HG03565 (cell line): ENCODE measurements at regions not wholly inside any gene's neighbourhood (a gene's known extent, or its start where the extent isn't known, plus 50 kb on each side); places are given as distances from the start of the nearest gene placed in this dataset.

ENCODE experiments used
- ATAC-seq: cut with Tn5 transposase; IDR thresholded peaks from one replicate; pipeline ENCODE4 v1.9.1; 2021; ENCODE audit warnings: mild to moderate bottlenecking, moderate library complexity; ENCODE audit not compliant: unreplicated experiment

DNA sequence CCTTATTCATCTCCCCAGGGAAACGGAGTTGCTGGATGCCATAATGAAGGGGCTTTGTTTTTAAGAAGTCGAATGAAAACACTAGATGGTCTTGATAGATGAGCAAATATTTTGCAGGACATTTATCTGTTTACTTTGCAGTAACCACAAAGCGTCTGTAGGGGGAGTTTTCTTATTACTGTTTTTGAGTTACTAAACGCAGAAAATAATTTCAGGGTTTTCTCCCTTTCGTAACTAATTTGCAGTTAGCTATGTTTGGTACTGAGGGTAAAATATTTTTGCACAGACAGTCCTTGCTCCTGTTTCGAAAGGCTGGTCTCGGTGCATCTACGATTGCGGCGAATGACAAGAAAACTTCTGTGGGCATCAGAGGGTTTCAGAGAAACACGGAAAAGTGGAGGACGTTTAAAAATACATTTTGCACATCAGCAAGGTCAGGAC is 505.6 kb upstream of the MKI67 start:
- ATAC-seq, result no peak

GRCh38 chr10:128632694-128633093 is 506.5 kb upstream of the MKI67 start:
- ATAC-seq, result no peak

- ATAC-seq, result no peak
Measured at GRCh38 chr10:128633864-128634540, 507.8 kb upstream of the MKI67 start.

DNA sequence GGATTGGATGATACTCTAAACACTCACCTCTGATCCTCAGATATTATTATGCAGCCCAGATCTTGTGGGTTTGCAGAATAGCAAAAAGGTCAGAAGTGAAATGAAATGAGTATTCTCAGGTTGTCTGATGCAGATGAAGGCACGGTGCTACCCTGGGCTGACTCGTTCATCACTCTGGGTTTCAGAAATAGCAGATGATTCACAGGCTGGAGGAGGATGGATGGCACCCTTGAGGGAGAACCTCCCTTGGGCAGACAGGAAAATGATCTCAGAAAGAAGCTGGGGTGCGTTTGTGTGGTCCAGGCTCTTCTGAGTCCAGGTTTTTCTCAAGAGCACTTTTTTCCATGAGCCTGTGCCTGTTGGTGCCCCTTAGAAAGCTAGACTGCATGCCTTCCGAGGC is 515.8 kb upstream of the MKI67 start:
- ATAC-seq, result no peak

DNA sequence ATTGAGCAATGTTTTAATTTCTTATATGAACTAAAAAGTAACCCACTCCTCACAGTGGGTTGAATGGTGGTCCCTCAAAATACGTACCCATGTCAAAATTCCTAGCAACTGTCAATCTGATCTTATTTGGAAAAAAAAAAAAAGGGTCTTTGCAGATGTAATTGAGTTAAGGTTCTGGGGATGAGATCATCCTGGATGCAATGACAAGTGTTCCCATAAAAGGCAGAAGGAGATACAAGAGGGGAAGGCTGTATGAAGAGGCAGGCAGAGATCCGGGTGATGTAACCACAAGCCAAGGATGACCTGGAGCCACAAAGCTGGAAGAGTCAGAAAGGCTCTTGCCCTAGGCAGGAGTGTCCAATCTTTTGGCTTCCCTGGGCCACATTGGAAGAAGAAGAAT is 516.3 kb upstream of the MKI67 start:
- ATAC-seq, result no peak

- ATAC-seq, result no peak
Measured at GRCh38 chr10:128643658-128644057, 517.4 kb upstream of the MKI67 start.

- ATAC-seq, result no peak
Measured at GRCh38 chr10:128645486-128645885, 519.3 kb upstream of the MKI67 start.

DNA sequence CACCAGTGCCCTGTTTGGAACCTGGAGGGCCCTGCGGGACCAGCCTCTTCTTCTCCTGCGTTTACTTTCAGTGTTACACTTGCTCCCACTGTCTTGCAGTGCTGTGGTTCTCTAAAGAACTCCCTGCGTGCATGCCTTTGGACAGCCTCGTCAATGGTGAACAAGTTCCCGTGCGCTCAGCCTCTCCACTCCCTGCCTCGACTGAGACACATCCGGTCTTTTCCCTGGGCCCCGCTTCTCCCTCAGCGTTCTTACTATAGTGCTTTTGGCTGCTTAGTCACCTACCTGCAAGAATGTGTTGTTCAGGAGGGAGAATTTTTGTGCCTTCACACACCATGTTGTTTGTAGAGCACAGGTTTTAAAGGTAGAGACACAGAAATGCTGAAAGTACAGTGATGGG is 520.7 kb upstream of the MKI67 start:
- no peak for ATAC-seq

GRCh38 chr10:128657548-128657947 is 531.3 kb upstream of the MKI67 start:
- no peak for ATAC-seq

- no peak for ATAC-seq
Measured at GRCh38 chr10:128660726-128661125, 534.5 kb upstream of the MKI67 start.

DNA sequence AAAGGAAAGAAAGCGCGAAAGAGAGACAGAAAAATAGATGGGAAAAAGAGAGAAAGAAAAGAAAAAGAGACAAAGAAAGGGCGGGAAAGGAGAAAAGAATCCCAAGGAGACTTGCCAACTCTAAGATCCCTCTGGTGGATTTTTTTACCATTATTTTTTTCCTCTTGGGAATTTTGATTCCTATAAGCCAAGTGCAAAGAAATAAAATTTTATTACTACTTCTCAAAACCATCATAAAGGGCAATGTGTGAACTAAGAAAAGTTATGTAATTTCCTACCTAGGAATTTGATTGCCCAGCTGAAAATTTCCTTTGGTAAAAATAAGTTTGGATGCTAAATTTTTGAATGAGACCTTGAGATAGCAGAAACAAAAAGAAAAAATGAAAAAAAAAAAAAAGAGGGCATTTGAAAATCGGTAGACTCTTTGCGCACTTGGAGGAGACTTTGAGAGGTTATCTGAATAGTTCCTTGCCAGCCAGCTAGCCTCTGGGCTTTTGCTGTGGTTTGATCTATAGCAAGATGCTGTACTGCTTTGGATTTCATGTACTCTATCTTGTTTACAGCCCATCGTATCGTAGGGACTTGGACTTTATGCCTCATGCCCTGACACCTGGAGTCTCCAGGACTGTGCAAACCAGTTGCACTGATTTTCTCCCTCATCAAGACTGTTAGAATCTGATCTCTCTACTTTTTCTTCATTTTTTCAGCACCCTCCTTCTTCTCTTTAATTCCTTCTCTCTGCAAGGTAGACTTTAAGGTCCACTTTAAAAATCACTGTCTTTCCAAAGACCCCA is 535.4 kb upstream of the MKI67 start:
- no peak for ATAC-seq

DNA sequence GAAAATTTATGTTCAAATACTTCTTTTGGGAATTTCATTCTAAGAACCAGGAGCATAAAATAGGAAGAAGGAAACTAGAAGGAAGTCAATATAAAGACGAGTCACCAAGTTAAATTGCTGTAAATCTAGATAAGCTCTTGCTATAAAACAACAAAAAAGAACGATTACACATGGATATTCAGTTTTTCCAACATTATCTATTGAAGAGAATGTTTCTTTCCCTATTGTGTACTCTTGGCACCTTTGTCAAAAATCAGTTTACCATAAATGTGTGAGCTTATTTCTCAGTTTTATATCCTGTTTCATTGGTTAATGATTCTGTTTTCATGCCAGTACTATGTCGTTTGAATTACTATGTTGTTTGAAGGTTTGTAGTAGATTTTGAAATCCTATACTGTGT is 536.3 kb upstream of the MKI67 start:
- no peak for ATAC-seq

DNA sequence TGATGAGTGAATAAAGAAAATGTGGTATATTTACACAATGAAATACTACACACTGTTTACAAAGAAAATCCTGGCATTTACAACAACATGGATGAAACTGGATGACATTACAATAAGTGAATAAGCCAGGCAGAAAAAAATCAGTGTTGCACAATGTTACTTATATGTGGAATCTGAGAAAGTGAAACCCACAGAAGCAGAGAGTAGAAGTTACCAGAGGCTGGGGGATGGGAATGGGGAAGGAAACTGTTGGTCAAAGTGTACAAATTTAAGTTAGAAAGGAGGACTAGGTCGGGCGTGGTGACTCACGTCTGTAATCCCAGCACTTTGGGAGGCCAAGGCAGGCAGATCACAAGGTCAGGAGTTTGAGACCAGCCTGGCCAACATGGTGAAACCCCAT is 538.5 kb upstream of the MKI67 start:
- no peak for ATAC-seq

DNA sequence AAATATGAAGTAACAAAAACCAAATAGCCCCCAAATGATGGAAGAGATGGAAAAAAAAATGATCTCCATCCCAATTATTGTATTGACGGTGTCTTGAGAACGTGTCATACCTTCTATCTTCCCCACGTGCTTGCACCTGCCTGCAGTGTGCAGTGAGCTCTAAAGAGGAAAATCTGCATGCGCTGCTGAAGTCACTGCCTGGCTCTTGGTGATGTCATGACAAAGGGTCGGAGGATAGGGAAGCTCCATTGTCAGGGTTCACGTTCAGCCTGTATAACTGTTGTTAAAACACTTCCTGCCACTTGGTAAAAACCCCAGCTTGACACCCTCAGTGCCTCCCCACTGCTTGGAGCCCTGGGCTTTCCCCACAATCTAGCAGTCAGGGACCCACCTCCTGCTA is 549.2 kb upstream of the MKI67 start:
- ATAC-seq, result no peak

- no peak for ATAC-seq
Measured at GRCh38 chr10:128680116-128680515, 553.9 kb upstream of the MKI67 start.

DNA sequence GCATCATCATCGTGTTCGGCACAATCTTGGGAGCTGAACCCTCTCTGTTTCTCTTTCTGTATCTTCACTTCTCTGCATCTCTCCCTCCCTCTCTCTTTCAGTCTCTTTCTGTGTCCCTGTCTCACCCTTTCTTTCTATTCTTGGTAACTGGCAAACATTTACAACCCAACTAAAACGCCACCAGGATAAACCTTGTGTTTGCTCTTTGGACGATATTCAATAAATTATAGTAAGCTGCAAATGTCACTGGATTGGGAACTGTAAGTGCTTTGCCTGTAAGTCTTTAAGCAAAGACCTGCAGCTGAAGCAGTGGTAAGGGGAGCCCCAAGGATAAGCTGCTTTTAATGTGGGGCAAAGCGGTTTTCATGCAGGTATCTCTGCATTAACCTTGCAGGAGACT is 558.0 kb upstream of the MKI67 start:
- ATAC-seq, result no peak

- no peak for ATAC-seq
Measured at GRCh38 chr10:128686630-128687278, 560.5 kb upstream of the MKI67 start.

- ATAC-seq, result no peak
Measured at GRCh38 chr10:128687408-128687807, 561.2 kb upstream of the MKI67 start.

- no peak for ATAC-seq
Measured at GRCh38 chr10:128687927-128688549, 561.8 kb upstream of the MKI67 start.

GRCh38 chr10:128689667-128690066 is 563.4 kb upstream of the MKI67 start:
- no peak for ATAC-seq

- no peak for ATAC-seq
Measured at GRCh38 chr10:128693493-128694131, 567.4 kb upstream of the MKI67 start.
